ENCODE measurements at regions not wholly inside any gene's neighbourhood (a gene's known extent, or its start where the extent isn't known, plus 50 kb on each side); places are given as distances from the start of the nearest gene placed in this dataset.

DNA sequence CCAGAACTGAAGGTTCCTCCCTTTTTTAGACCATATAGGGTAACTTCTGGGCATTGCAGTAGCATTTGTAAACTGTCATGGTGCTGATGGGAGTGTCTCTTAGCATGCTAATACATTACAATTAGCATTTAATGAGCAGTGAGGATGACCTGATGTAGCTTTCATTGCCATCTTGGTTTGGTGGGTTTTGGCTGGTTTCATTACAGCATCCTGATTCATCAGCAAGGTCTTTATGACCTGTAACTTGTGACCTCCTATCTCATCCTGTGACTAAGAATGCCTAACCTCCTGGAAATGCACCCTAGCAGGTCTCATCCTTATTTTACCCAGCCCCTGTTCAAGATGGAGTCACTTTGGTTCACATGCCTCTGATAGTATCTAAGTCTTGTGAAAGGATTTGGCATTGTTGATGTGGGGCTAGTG lies 159.0 kb downstream of the TMX3 start:
- no peak overlapping the region for H3K4me3 Mint-ChIP-seq
- no peaks in the 10 kb centered on the region for H3K9me3 Mint-ChIP-seq
- H3K4me1 Mint-ChIP-seq = peaks cover 2% of the 10 kb centered on the region
- no peak for DNase-seq
- no peaks in the 10 kb centered on the region for H3K27me3 Mint-ChIP-seq
- no peaks in the 10 kb centered on the region for H3K36me3 Mint-ChIP-seq
- no peak overlapping the region for H3K27ac Mint-ChIP-seq

DNA sequence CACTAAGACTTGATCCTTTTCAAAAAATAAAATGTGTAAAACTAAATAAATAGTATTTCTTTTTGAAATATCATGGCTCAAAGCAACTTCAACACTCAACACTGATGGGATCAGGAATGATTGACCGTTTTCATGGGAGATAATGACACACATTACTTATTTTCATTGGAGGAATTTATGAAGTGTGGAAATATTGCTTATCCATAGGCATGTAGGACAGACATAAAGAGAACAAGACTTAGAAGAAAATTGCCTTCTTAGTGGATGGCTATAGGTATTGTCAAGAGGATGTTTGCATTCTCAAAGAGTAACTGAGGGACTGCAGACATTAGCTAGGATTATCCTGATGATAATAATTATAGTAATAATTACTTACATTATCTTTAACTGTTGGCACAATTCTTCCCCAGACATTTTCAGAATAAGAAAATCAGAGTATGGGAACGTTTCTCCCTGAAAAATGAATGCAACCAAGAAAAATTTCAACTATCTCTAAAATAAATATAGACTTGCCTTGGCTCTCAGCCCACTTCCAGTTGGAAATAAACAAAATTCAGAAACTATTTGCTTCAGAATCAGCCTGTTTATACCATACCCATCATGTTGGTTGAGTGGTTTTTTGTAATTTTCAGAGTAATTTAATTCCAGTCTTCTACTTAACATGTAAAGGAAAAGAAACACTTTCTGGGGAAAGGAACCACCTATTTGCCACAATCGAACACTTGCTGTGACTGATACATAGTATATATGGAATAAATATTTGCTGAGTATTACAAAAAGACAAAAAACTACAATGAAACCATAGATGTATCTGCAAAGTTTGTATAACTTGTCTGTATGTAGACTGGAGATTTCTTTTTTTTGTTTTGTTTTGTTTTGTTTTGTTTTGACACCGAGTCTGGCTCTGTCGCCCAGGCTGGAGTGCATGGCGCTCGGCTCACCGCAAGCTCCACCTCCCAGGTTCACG lies 165.7 kb downstream of the TMX3 start:
- Mint-ChIP-seq H3K4me3 (no peak overlapping the region), H3K9me3 (no peaks in the 10 kb centered on the region), H3K4me1 (no peaks in the 10 kb centered on the region), H3K27ac (no peak overlapping the region), H3K36me3 (no peaks in the 10 kb centered on the region), H3K27me3 (peaks cover 6% of the 10 kb centered on the region)
- no peak for DNase-seq

DNA sequence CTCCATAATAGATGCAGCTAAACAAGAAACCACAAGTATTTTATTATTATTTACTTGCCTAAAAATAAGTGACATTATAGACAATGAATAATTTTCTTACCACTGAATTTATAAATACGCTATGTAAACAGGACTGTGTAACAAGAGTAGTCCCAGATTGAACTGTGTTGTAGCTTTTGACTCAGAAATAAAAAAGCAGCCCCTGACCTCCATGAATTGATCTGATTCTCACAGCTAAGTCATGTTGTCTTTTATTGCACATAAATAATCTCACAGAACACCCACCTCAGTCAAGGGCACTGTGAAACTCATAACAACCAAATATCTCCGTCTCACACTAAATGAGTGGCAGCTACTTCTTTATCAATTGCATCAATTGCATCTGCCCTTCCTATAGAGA lies 171.6 kb downstream of the TMX3 start:
- H3K4me3 Mint-ChIP-seq = no peak overlapping the region
- H3K4me1 Mint-ChIP-seq = no peaks in the 10 kb centered on the region
- H3K36me3 Mint-ChIP-seq = no peaks in the 10 kb centered on the region
- H3K27me3 Mint-ChIP-seq = peaks cover 4% of the 10 kb centered on the region
- no peak for DNase-seq
- no peaks in the 10 kb centered on the region for H3K9me3 Mint-ChIP-seq
- H3K27ac Mint-ChIP-seq = no peak overlapping the region

DNA sequence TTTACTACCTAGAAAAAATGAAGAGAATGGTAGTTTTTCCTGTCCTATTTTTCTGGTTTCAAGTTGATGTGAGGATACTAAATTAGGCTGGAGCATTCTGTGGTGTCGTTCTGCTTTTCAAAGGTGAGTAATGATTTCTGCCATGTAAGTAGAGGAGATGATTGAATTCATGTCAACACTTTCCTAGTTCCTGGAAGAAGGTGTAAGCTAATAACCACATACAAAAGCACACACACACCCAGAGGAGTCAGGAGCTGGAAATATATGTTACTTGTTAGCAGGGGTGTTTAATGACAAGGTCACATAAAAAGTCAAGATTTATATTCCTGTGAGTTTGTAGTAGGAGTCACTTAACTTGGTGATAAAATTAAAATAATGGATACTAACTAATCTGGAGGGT lies 172.1 kb downstream of the TMX3 start:
- H3K27me3 Mint-ChIP-seq = no peaks in the 10 kb centered on the region
- H3K9me3 Mint-ChIP-seq = no peaks in the 10 kb centered on the region
- no peaks in the 10 kb centered on the region for H3K36me3 Mint-ChIP-seq
- no peaks in the 10 kb centered on the region for H3K4me1 Mint-ChIP-seq
- no peak overlapping the region for H3K27ac Mint-ChIP-seq
- H3K4me3 Mint-ChIP-seq = no peak overlapping the region
- DNase-seq = no peak

DNA sequence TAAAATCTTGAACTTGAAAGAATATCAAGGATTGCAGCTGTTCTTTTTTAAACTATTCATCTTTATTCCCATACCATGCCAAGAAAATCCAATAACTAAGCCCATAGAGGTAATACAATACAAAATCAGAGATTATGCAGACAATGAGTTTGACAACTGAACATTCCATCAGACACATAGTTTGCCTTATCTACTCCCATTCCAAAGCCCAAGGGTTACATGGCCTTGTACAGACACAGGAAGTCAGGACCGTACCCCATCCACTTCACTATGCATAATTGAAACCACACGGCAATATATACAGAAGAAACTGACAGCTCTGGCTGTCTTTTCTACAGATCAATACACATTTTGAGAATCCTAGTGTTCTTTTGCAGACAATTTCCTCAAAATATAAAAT lies 181.3 kb downstream of the TMX3 start:
- peaks cover 1% of the 10 kb centered on the region for H3K4me1 Mint-ChIP-seq
- H3K4me3 Mint-ChIP-seq = no peak overlapping the region
- H3K27ac Mint-ChIP-seq = no peak overlapping the region
- H3K27me3 Mint-ChIP-seq = peaks cover 6% of the 10 kb centered on the region
- H3K36me3 Mint-ChIP-seq = no peaks in the 10 kb centered on the region
- no peaks in the 10 kb centered on the region for H3K9me3 Mint-ChIP-seq
- DNase-seq = no peak

DNA sequence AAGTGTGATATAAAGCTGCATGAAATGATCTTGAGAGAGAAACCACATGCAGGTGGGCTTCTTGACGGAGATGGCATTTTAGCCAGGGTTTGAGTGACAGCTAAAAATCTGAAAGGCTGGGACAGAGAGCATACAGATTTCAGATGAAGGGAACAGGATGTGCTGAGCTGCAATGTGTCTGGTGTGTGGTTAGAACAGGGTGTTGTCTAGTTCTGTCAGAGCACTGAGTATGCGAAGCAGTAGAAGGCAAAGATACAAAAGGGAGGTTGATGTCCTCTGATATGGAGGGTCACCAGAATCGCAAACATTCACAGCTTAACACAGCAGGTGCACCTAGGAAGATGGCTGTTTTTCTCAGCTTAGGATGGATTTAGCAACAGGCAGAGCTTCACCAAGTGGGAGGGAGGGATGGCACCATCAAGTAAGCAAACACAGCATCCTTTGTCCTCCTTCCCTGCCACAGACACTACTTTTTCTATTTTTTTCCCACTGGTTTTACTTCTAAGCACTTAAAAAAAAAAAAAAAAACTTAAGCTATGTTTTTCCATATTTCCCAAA lies 182.5 kb downstream of the TMX3 start:
- no peak for DNase-seq
- Mint-ChIP-seq H3K27me3 (peaks cover 6% of the 10 kb centered on the region), H3K36me3 (no peaks in the 10 kb centered on the region), H3K27ac (no peak overlapping the region), H3K4me1 (peaks cover 1% of the 10 kb centered on the region), H3K4me3 (no peak overlapping the region), H3K9me3 (no peaks in the 10 kb centered on the region)

DNA sequence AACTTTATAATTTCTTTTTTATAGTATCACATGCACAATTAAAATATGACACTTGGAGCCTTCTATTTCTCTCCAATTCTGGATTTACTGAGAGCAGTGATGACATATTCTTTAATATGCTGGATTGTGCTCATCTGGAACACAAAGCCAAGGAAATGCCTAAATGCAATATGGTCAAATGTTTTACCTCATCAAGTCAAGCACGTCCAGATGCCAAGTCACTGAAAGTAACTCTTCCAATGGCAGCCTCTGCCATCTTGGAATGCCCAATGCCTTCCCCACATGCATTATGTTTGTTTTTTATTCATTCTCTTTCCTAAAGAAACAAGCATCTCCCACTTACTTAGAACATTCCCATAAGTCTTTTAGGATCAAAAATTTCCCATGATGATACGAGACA lies 189.8 kb downstream of the TMX3 start:
- Mint-ChIP-seq H3K27ac (no peak overlapping the region), H3K27me3 (peaks cover 3% of the 10 kb centered on the region), H3K36me3 (no peaks in the 10 kb centered on the region), H3K4me1 (no peaks in the 10 kb centered on the region), H3K9me3 (no peaks in the 10 kb centered on the region), H3K4me3 (no peak overlapping the region)
- no peak for DNase-seq

DNA sequence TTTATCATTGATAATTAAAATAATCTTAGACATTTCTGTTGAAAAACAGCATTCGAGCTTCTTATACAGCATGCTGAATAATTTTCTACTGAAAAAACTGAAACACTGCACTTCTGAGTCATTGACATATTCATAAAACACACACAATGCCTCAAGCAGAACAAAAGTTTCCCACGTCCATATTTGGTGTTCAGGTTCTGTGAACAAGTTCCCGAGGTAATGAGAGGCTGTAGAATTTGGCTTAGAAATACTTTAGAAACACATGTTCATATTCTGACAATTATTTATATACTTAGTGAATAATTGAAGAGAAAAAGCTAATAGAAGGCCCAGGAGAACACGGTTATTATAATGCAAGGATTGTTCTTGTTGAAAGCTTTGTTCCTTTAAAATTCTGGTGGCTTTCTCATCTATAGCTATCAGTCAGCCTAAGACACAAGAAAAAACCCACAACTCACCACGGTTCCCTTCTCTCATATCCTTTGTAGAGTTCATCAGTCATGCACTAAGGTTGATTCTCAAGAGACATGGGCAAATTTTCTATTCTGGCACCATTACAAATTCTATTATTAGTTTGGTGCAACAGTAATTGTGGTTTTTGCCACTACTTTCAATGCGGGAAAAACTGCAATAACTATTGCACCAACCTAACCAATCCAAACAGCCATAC lies 194.4 kb downstream of the TMX3 start:
- Mint-ChIP-seq H3K27me3 (peaks cover 6% of the 10 kb centered on the region), H3K9me3 (no peaks in the 10 kb centered on the region), H3K36me3 (no peaks in the 10 kb centered on the region), H3K4me3 (no peak overlapping the region), H3K27ac (no peak overlapping the region), H3K4me1 (no peaks in the 10 kb centered on the region)
- no peak for DNase-seq

DNA sequence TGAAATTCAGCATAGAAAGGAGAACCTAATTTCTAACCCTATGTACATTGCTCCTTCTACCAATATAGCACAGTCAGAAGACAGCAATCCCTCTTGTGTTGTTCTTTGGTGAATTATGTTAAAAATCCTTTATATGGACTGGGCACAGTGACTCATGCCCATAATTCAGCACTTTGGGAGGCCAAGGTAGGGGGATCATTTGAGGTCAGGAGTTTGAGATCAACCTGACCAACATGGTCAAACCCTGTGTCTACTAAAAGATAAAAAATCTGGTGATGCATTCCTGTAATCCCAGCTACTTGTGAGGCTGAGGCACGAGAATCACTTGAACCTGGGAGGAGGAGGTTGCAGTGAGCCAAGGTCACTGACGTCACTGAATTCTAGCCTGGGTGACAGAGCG lies 195.6 kb downstream of the TMX3 start:
- no peak overlapping the region for H3K27ac Mint-ChIP-seq
- no peaks in the 10 kb centered on the region for H3K9me3 Mint-ChIP-seq
- peaks cover 6% of the 10 kb centered on the region for H3K27me3 Mint-ChIP-seq
- H3K4me3 Mint-ChIP-seq = no peak overlapping the region
- no peaks in the 10 kb centered on the region for H3K4me1 Mint-ChIP-seq
- DNase-seq = no peak
- H3K36me3 Mint-ChIP-seq = no peaks in the 10 kb centered on the region

DNA sequence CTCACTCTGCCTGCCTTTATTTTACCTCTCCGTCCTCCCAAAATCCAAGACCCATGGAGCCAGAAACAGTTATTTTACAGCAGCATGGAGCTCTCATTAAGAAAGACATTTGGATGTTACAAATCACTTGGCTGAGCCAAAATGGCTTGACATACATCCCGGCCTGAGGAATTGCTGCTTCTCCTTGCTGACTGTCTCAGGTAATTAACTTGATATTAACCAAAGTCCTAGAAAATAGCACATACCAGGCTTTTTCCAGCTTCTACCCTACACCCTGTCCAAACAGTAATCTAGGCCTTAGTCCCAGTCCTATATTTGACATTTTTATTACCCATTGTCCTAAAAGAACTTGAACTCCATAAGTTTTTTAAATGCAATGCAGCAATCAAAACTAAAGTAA lies 205.0 kb downstream of the TMX3 start:
- Mint-ChIP-seq H3K4me1 (no peaks in the 10 kb centered on the region), H3K4me3 (no peak overlapping the region), H3K36me3 (no peaks in the 10 kb centered on the region), H3K27ac (no peak overlapping the region), H3K9me3 (peaks cover 2% of the 10 kb centered on the region), H3K27me3 (no peaks in the 10 kb centered on the region)
- DNase-seq = no peak

DNA sequence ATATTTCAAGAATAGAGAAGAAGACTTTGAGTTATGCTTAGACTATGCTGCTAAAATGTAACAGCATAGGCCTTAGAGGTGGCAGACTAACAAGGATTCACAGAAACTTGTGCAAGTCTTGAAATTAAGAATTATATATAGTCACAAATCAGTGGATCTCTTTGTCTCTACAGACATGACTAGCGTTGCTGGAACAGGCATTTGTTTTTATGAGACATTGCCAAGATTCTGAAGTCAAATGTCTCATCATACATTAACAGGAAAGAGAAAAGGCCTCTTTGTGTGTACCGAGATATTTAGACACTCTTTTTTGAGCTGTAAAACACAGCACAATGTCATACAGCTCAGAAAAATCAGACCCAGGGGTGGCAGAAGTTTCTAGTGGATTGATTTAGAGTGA lies 207.1 kb downstream of the TMX3 start:
- Mint-ChIP-seq H3K27me3 (peaks cover 3% of the 10 kb centered on the region), H3K36me3 (no peaks in the 10 kb centered on the region), H3K9me3 (peaks cover 2% of the 10 kb centered on the region), H3K4me1 (no peaks in the 10 kb centered on the region), H3K27ac (no peak overlapping the region), H3K4me3 (no peak overlapping the region)
- DNase-seq = no peak

DNA sequence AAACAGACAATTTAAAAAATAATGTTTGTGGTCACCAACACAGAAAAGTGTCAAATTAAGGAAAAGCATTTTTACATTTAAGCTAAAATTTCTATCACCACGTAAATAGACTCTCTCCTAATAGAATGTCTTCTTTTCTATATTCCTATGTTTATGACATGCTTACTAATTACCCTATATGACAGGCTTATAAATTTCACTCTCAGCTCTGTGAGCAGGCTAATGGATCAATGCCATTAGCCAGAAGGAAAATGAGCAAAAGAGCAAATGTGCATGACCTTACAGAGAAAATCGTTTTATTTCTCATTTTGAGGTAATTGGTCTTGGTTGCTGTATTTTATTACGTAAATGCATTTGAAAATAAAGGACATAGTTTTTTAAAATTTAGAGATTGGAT lies 209.7 kb downstream of the TMX3 start:
- Mint-ChIP-seq H3K27me3 (peaks cover 3% of the 10 kb centered on the region), H3K27ac (no peak overlapping the region), H3K4me3 (no peak overlapping the region), H3K36me3 (no peaks in the 10 kb centered on the region), H3K4me1 (no peaks in the 10 kb centered on the region), H3K9me3 (no peaks in the 10 kb centered on the region)
- DNase-seq = no peak

DNA sequence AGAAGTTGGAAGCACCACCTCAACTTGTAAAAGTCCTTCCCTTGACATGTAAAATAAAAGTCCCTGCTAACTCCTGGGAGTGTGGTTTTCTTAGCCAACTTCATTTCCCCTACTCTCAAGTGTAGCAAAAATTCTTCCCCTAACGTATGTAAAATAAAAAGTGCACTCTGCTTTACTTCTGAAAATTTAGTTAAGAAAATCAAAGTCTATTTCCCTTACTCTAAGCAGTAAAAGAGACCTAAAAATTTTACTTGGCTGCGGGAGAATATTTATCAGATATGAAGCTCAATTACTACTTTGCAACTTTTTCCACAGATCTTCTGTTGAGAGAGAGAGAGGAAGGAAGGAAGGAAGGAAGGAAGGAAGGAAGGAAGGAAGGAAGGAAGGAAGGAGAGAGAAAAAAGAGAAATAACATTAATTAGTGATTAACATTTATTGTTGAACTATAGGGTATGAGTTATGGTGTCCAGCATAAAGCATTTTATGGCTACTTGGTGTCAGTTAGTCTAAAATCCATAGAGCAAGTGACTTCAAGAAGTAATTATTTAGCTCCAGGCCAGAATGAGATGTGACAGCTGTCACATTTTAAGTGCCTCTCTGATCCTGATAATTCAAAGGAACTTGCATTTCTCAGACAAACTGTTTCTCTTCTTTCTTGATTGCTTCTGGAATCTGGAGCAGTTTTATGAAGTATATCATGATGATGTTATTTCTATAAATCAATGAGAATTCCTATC lies 210.3 kb downstream of the TMX3 start:
- no peaks in the 10 kb centered on the region for H3K4me1 Mint-ChIP-seq
- H3K27me3 Mint-ChIP-seq = peaks cover 3% of the 10 kb centered on the region
- no peak for DNase-seq
- no peak overlapping the region for H3K4me3 Mint-ChIP-seq
- H3K27ac Mint-ChIP-seq = no peak overlapping the region
- H3K9me3 Mint-ChIP-seq = no peaks in the 10 kb centered on the region
- H3K36me3 Mint-ChIP-seq = no peaks in the 10 kb centered on the region

DNA sequence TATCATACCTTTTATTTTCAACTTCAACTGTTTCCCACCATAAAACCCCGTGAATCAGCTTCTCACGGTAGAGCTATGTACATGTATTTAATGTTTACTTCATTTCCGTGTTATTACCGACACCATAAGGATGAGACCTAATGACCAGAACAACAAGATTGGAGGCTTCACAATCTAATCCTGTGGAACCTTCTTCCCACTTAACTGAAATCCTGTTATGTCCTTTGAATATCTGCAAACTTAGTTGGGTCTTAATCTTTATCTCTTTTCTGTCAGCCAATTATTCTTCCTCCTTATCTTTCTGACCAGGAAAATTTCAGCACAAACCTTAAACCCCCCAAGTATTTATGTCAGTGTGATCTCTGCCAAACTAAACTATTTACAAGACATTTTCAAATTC lies 214.4 kb downstream of the TMX3 start:
- Mint-ChIP-seq H3K4me1 (no peaks in the 10 kb centered on the region), H3K36me3 (no peaks in the 10 kb centered on the region), H3K4me3 (no peak overlapping the region), H3K27me3 (peaks cover 3% of the 10 kb centered on the region), H3K9me3 (no peaks in the 10 kb centered on the region), H3K27ac (no peak overlapping the region)
- no peak for DNase-seq

DNA sequence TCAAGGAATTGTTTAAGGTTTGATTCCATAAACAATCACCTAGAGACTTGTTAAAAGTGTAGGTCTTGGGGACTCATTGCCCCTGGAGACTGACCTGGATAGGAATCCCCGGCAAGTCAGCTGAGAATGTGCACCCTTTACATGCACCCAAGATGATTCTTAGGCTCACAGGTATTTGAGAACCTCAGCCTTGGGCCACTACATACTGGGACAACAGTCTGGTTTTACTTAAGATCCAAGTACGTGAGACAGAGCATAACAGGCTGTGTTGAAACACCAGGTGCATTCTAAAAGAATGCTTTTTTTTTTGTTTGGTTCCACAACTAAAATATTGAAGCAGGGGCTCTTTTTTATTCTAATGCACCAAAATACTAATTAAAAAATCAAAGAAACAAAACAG lies 215.8 kb downstream of the TMX3 start:
- Mint-ChIP-seq H3K27ac (no peak overlapping the region), H3K4me3 (no peak overlapping the region), H3K4me1 (no peaks in the 10 kb centered on the region), H3K27me3 (no peaks in the 10 kb centered on the region), H3K36me3 (no peaks in the 10 kb centered on the region), H3K9me3 (no peaks in the 10 kb centered on the region)
- no peak for DNase-seq
